Esophagus muscularis mucosa (tissue), 4 donors: ENCODE measurements at regions not wholly inside any gene's neighbourhood (a gene's known extent, or its start where the extent isn't known, plus 50 kb on each side); places are given as distances from the start of the nearest gene placed in this dataset.

Source experiments
- DNase-seq: peaks from one replicate; pipeline ENCODE4 v3.0.0-alpha.2; 2017; ENCODE audit errors: extremely low spot score
- H3K27ac ChIP-seq, 4 donors: fragments of 200-600 bp; sonication (generic); replicated peaks in 1 of 4; 1 replicate in 3 of 4; 2 replicates in 1 of 4; pipeline ENCODE4 v1.5.1; 2016 to 2019; ENCODE audit warnings: mild to moderate bottlenecking in 1 of 4
- H3K27me3 ChIP-seq, 4 donors: fragments of 200-600 bp; sonication (generic); one replicate each; pipeline versions ENCODE4 v1.5.1 to v1.6.0; 2016 to 2019
- H3K36me3 ChIP-seq, 4 donors: fragments of 200-600 bp; sonication (generic); one replicate each; pipeline ENCODE4 v1.5.1; 2016 to 2019
- H3K4me1 ChIP-seq, 4 donors: fragments of 200-600 bp; sonication (generic); one replicate each; pipeline ENCODE4 v1.5.1; 2016 to 2019
- H3K4me3 ChIP-seq, 4 donors: fragments of 200-600 bp; sonication (generic); 1 replicate in 2 of 4; 2 replicates in 2 of 4; pipeline ENCODE4 v1.5.1; 2016 to 2019; ENCODE audit warnings: mild to moderate bottlenecking in 4 of 4, moderate library complexity in 1 of 4
- H3K9me3 ChIP-seq, 4 donors: fragments of 200-600 bp; sonication (generic); 1 replicate in 3 of 4; 2 replicates in 1 of 4; pipeline ENCODE4 v1.5.1; 2016 to 2019
- CTCF ChIP-seq, 3 experiments: fragments of 200-600 bp in 2 of 3; fragments of 450-650 bp in 1 of 3; sonication (generic) in 2 of 3; IDR thresholded peaks; one replicate each; pipeline ENCODE4 v1.5.1; 2017 to 2019; ENCODE audit warnings: antibody characterized with exemption in 3 of 3, mild to moderate bottlenecking in 2 of 3, moderate library complexity in 1 of 3
- EP300 ChIP-seq: sonication (generic); formaldehyde crosslinking; IDR thresholded peaks from one replicate; pipeline ENCODE4 v1.6.1; 2017; ENCODE audit warnings: antibody characterized with exemption
- POLR2A ChIP-seq: fragments of 450-650 bp; IDR thresholded peaks from one replicate; pipeline ENCODE4 v1.6.1; 2017; ENCODE audit warnings: antibody characterized with exemption, moderate library complexity, mild to moderate bottlenecking, low read depth
- POLR2AphosphoS5 ChIP-seq, 2 donors: sonication (generic); formaldehyde crosslinking; IDR thresholded peaks; one replicate each; pipeline ENCODE4 v1.6.1; 2017; ENCODE audit warnings: antibody characterized with exemption in 2 of 2
- WGBS: methylation state at CpG from one replicate; pipeline ENCODE4 v1.1.5; 2018; 5-methylcytosine and 5-hydroxymethylcytosine counted together
- intact Hi-C: fragments of 100-400 bp; cut with DNase I; formaldehyde crosslinking; loops from one replicate; pipeline ENCODE4 v1.15.1; 2023

DNA sequence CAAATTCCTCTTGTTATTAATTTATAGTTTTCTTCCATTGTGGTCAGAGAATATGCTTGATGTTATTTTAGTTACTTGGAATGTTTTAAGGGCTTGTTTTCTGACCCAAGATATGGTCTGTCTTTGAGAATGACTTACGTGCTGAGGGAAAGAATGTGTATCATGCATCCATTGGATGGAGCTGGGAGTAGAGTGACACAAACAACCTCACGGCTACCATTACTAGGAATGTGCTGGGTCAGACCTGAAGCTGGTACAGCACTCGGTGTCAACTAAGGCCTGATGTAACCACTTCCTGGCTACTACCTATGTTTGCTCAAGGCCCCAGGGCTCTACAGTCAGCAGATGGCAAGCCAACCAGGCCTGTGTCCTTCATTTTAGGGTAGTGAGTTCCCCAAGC lies 257.8 kb downstream of the FAT4 start:
- no peaks in the 10 kb centered on the region for H3K4me1 ChIP-seq
- H3K36me3 ChIP-seq: no peaks in the 10 kb centered on the region
- H3K27ac ChIP-seq: no peak overlapping the region
- H3K27me3 ChIP-seq: no peaks in the 10 kb centered on the region
- intact Hi-C loops: no loop called here
- TF ChIP-seq EP300 (no peak), POLR2AphosphoS5 (IDR thresholded peaks at IDR 0.05) (no peak), CTCF (IDR thresholded peaks at IDR 0.05) (no peak), POLR2A (no peak)
- no peaks in the 10 kb centered on the region for H3K9me3 ChIP-seq
- DNase-seq: no peak
- 90% methylated on average over 3 of the region's 3 CpGs for WGBS
- H3K4me3 ChIP-seq: no peak overlapping the region

GRCh38 chr4:125573368-125573767 lies 258.6 kb downstream of the FAT4 start:
- TF ChIP-seq POLR2AphosphoS5 (IDR thresholded peaks at IDR 0.05) (no peak), EP300 (no peak), CTCF (IDR thresholded peaks at IDR 0.05) (no peak), POLR2A (no peak)
- Histone ChIP-seq H3K27ac (no peak overlapping the region), H3K36me3 (no peaks in the 10 kb centered on the region), H3K9me3 (no peaks in the 10 kb centered on the region), H3K27me3 (no peaks in the 10 kb centered on the region), H3K4me1 (no peaks in the 10 kb centered on the region), H3K4me3 (no peak overlapping the region)
- DNase-seq: no peak
- intact Hi-C loops: no loop called here
- WGBS: 96% methylated on average over 3 of the region's 3 CpGs

DNA sequence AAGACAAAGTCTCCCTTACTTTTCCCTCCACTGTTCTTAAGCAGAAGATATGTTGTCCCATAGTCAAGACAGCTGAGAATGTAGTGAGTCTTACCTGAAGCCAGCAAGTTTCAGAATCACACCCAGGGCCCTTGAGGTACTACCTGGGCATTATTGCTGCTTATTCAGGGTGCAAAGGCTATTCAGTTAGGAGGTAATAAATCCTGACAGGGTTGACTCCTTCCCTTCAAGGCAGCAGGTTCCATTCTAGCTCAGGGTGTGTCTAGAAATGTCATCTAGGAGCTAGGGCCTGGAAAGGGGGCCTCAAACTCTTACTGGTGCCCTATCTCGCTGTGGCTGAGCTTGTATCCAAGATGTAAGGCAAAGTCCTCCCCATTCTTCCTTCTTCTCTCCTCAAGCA lies 259.0 kb downstream of the FAT4 start:
- H3K4me3 ChIP-seq: no peak overlapping the region
- H3K36me3 ChIP-seq: no peaks in the 10 kb centered on the region
- TF ChIP-seq POLR2AphosphoS5 (IDR thresholded peaks at IDR 0.05) (no peak), POLR2A (no peak), CTCF (IDR thresholded peaks at IDR 0.05) (no peak), EP300 (no peak)
- intact Hi-C loops: no loop called here
- no peak for DNase-seq
- no peak overlapping the region for H3K27ac ChIP-seq
- WGBS: 100% methylated on average over 1 of the region's 1 CpG
- H3K9me3 ChIP-seq: no peaks in the 10 kb centered on the region
- H3K4me1 ChIP-seq: no peaks in the 10 kb centered on the region
- no peaks in the 10 kb centered on the region for H3K27me3 ChIP-seq

GRCh38 chr4:125582302-125582701 lies 267.5 kb downstream of the FAT4 start:
- no peaks in the 10 kb centered on the region for H3K4me1 ChIP-seq

More at GRCh38 chr4:125582302-125582701, 267.5 kb downstream of the FAT4 start:
- no peaks in the 10 kb centered on the region for H3K27me3 ChIP-seq
- WGBS: 50% methylated on average over 1 of the region's 1 CpG
- no peak for DNase-seq
- TF ChIP-seq CTCF (IDR thresholded peaks at IDR 0.05): no peak
- TF ChIP-seq POLR2AphosphoS5 (IDR thresholded peaks at IDR 0.05): no peak
- no peak for TF ChIP-seq POLR2A
- no peak for TF ChIP-seq EP300
- H3K9me3 ChIP-seq: no peaks in the 10 kb centered on the region
- no peaks in the 10 kb centered on the region for H3K36me3 ChIP-seq
- H3K4me3 ChIP-seq: no peak overlapping the region
- intact Hi-C loops: no loop called here
- H3K27ac ChIP-seq: no peak overlapping the region
